Left colon (tissue), 2 donors: ENCODE measurements at regions not wholly inside any gene's neighbourhood (a gene's known extent, or its start where the extent isn't known, plus 50 kb on each side); places are given as distances from the start of the nearest gene placed in this dataset.

ENCODE experiments used
- ATAC-seq: fragments of 200-7000 bp; cut with Tn5 transposase; one replicate; pipeline ENCODE4 v1.9.1; 2020; ENCODE audit warnings: mild to moderate bottlenecking, moderate library complexity
- DNase-seq, 2 donors: peaks; one replicate each; pipeline ENCODE4 v3.0.0-alpha.2; 2020
- intact Hi-C, 2 donors: fragments of 100-400 bp; cut with DNase I in 1 of 2; cut with micrococcal nuclease in 1 of 2; formaldehyde crosslinking; loops; one replicate each; pipeline versions ENCODE4 v1.11.2 to v1.14.0; 2022; cut with DNase I, micrococcal nuclease
- donor health status: DM: no; HTN: no; CAD: no.
- donor health status: DM: yes; HTN: yes; CAD: no.

DNA sequence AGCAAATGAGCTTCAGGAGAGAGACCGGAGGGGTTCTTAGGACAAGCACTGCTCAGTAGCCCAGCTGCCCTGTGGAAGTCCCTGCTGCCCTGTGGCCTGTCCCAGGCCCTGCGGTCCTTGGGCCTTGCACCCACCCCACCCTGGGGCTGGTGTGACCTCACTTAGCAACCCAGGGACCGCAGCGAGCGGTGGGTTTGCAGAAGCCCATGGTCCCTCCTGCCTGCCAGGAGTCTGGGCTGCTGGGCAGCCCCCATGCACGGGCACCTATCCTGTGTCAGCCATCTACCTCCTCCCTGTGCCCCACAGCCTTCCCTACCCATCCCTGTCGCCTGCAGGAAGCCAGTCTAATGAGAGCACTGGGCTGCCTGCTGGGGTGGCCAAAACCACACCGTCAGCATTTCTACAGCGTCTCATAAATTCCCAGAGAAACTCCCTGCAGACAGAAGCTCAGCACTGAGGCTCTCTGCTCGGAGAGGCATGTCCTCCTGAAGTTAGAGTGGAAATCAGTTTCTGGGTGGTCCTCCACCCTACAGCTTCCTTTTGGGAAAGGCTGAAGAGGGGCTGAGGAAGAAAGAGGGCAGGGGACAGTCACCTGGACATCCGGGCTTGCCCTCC, 231.1 kb upstream of the HS6ST1 start:
- DNase-seq (no peak), ATAC-seq (no peak)
- intact Hi-C loops = no loop called here

DNA sequence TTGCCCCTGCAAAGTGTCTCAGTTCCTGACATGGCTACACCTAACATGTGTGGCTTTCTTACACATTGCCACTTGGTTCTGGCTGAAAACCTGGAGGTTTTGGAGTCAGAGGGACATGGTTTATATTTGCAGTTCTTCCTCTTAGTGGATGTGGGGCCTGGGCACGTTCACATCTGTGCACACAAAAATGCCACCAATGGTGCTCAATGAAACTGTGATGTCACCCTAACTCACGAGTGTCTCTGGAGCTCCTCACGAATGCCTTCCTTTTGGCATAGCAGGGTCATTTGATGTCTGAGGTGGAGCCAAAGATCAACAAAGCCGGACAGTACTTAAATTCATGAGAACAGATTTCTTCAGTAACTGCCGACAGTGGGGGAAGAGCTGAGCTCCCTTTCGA, 231.7 kb upstream of the HS6ST1 start:
- ATAC-seq = no peak
- intact Hi-C loops = no loop called here
- no peak for DNase-seq

DNA sequence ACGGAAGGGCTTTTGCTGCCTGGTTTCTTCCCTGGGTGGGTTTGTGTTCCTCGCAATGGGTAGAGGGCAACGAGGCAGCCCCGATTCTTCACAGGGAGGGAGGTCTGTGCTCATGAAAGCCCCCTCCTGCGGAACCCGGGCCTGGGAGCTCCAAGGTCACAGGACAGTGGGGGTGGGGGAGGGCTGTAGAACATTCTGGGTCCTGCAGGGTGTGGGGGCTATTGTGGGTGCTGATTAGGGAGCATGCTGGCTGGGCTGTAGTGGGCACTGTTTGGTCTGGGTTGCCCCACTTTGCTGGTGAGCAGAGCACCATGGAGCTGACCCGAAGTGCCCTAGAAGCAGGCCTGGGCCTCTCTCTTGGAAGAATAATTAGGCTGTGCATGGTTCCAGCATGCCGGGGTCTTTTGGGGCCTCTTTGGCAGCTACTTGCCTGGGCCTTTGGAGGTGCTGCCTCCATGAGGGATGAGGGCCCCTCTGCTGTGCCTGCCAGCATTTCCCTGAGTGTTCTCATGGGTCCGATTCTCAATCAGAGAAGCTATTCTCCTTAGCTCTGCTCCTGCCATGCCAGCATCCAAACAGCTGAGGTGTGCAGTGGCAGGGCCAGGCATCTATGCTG, 232.2 kb upstream of the HS6ST1 start:
- no peak for ATAC-seq
- intact Hi-C loops = no loop called here
- no peak for DNase-seq

DNA sequence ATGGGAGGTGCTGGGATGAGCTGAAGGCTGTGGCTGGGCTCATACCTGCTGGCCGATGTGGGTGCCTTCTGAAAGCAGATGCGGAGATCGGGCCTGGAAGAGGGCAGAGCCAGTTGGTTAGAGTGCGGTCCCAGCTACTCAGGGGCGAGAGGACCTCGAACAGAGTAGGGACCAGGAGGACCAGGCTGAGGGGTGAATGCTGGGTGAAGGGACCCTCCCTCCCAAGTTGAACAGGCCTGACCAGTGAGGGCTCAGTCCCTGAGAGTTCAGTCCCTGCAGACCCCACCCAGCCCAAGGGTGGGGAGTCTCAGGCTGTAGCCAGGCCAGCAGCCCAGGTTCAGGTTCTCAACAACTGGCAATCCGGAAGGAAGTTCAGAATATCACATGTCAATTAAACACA, 232.8 kb upstream of the HS6ST1 start:
- DNase-seq = no peak
- intact Hi-C loops = no loop called here
- no peak for ATAC-seq

DNA sequence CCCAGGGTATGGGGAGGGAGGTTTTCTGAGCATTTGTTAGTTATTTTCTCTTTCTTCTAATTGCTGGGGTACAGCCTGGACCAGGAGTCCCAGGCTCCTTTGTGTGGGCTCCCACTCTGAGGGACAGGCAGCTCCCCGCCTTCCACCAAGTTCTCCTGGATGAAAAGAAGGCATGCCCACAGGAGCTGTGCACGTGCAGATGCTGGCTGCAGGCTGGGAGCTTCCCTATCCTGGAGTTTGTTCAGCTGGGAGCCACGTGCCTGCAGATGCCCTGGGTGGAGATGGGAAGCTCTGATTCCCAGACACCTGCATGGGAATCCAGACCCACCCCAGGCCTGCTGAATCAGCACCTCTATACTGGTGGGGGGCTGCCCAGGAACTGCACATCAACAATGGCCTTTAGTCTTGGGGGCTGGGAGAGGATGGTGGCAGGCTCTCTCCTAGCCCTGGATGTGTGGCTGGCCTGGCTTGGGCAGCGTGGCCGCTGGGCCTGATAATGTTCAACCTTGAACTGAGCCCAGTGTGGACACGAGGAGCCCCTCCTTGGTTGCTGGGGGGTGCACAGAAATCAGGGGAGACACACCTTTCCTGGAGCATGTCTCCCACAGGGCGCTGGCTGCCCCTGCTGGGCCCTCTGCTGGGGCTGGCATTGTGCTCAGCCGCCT, 233.6 kb upstream of the HS6ST1 start:
- intact Hi-C loops = no loop called here
- ATAC-seq (no peak), DNase-seq (no peak)

DNA sequence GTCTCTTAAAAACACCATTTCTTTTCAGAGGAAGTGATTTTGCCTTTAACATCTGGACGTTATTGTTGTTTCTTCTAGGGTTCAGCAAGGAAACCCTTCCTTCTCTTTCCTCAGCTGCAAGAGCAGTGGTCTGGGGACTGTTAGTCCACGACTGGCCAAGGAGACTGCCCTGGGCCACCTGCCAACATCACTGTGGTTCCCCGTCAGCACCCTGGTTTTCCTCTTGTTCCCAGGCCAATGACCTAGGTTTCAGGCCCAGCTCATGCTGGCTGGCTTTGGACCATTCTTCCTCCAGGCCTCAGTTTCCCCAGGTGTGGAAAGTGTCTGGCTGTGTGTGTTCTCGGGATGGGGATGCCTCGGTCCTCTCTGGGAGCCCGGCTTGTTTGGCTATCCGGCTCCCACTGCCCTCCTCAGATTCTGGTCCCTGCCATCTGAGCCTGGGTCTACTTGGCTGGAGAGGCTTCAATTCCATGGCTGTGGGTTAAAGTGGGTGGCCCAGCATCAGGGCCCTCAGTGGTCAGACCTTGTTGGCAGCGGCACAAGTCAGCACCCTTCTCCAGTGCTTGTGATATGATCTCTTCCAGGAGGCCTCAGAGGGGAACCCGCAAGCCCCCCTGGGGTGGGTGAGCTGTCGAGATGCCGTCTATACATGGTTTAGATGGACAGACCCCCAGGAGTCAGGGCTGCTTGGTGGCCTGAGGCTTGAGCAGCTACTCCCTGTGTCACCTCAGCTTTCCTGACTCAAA, 234.3 kb upstream of the HS6ST1 start:
- ATAC-seq (no peak), DNase-seq (no peak)
- intact Hi-C loops = no loop called here

DNA sequence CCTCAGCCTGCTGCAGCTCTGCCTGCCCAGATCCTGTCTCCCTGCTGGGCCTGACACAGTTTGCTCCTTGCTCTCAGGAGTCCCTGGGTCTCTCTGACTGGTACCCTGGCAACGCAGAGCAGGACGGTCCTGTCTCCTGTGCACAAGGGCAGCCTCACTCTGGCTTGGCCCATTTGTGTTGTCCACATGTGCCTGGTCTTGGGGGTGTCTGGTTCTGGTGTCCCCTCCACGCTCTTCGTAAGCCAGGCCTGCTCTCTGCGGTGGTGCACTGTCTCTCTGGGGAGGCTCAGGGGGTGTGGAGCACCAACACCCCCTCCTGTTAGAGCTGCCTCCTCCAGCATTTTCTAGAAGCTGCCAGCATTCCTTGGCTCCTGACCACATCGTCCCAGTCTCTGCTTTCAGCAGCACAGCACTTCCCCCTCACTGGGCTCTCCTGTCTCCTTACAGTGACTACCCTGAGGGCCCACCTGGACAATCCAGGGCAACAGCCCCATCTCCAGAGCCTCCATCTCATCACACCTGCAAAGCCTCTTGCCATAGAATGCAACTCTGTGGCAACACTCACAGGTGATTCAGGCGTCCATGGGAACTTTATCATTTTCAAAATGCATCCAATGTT, 235.6 kb upstream of the HS6ST1 start:
- ATAC-seq (no peak), DNase-seq (no peak)
- intact Hi-C loops = no loop called here

DNA sequence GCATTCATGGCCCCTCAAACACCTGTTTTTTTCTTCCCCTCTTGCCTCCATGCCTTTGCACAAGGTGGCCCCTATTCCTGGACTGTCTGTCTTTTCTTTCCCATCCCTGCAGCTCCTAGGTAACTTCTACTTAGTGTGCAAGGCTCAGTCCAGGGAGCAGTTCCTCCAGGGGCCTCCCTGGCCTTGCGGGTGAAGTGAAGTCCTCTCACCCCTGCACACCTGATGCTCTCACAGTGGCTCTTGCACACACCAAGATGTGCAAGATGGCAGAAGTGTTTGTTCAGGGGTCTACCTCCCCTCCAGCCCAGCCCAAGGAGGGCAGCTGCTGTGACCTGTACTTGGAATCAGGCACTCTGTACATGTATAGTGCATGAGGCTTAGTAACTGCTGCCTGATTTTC, 236.8 kb upstream of the HS6ST1 start:
- DNase-seq = no peak
- ATAC-seq = no peak
- intact Hi-C loops = no loop called here

DNA sequence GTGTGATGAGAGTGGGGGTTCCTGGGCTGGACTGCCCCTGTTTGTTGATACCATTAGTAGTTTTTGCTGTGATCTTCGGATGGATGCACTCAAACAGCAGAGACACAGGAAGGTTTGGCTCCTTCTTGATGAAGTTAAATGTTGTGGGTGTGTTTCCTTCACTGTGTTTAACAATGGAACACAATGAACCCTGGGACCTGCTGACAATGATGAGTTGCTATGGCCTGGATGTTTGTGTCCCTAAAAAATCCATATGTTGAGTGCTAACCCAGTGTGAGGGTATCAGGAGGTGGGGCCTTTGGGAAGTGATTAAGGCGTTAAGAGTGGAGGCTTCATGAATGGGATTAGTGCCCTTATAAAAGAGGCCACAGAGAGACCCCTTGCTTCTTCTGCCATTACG, 237.4 kb upstream of the HS6ST1 start:
- ATAC-seq (no peak), DNase-seq (no peak)
- intact Hi-C loops = no loop called here

DNA sequence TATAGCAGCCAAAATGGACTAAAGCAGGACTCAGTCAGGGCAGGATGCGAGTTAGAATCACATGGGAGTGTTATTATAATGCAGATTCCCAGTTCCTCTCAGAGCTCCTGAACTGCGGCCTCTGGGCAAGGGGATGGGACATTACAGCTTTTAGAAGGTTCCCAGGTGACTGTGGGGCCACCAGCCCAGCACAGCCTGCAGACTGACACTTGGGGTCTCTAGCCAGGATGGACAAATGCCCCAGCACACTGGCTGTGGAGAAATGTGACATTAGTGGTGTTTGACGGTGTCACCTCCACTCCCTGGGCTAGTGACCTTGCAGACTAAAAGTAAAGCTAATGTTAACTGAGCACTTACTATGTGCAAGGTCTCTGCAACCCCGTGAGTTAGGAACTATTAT, 238.0 kb upstream of the HS6ST1 start:
- no peak for ATAC-seq
- DNase-seq = no peak
- intact Hi-C loops = no loop called here

DNA sequence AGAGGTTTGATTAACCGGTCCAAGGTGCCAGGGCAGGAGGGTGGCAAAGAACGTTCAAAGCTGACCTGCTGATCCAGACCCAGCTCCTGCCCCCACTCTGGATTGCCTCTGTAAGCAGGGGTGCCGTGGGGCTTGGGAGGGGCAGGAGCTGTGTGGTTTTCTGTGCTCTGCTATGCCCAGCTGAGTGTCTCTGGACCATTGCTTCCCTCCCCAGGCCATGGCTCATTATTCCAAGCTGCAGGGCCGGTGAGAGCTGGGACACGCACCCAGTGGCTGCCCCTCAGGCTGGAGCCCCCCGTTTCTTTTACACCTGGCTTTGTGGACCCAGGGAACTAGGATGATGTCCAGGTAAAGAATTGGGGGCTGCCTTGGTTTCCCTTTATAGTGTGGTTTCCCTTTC, 238.4 kb upstream of the HS6ST1 start:
- ATAC-seq (no peak), DNase-seq (no peak)
- intact Hi-C loops = no loop called here

DNA sequence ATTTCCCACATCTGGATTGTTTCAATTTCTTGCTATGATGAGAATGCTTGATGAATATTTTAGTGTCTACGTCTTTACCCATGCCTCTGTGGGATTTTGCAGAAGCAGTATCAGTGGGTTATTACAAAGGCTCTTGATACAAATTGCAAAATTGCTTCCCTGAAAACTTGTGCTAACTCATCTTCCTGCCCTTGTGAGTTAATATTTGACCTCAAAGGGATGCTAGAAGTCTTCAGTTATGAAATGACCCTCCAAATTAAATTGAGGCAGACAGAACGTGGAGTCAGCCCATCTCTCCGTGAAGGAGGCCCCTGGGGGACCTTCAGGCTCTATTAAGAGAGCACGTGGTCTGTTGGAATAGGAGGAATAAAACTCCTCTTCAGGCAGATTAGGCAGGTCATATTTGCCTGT, 239.2 kb upstream of the HS6ST1 start:
- no peak for ATAC-seq
- intact Hi-C loops = no loop called here
- DNase-seq = no peak

DNA sequence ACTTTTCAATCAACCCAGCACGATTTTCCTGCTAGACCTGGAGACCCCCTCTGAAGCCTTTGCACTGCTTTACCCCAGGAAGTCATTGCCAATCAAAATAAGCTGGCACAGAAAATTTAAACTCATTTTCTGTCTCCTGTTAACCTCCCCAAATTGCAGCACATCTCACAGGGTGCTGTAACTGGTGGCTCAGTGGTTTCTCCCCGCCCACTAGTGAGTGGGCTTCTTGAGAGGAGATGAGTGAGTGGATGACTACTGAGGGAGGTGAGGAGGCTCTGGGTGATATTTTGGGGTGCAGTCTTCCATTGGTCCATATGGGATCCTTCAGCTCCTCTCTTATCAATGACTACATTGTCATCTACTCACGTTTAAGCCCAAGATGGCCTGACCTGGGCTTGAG, 239.8 kb upstream of the HS6ST1 start:
- intact Hi-C loops = no loop called here
- ATAC-seq (no peak), DNase-seq (no peak)

DNA sequence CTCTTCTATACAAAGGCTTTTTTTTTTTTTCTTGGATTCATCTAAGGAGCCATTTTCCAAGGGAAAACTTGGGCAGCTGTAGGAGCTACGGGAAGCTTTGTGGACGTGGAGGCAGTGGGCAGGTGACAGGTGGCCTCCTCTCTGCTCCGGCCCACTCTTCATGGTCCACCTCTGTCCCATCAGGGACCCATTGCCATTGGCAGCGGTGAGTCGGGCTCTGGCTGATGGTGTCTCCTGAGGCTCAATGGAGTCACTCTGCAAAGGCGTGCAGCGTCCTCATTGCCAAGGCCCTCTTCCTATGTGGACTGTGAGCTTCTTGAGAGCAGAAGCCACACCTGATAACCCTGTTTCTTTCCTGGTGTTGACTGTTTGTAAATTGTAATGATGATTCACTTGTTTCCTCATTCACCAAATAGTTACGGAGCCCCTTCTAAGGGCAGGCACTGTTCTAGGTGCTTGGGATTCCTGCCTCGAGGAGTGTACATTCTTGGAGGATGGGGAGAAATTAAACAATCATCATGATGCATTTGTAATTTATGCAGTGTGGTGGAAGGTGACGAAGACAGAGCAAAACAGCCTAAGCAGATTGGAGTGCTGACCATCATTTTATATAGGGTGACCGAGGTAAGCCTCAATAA, 240.3 kb upstream of the HS6ST1 start:
- intact Hi-C loops = no loop called here
- ATAC-seq (no peak), DNase-seq (no peak)

DNA sequence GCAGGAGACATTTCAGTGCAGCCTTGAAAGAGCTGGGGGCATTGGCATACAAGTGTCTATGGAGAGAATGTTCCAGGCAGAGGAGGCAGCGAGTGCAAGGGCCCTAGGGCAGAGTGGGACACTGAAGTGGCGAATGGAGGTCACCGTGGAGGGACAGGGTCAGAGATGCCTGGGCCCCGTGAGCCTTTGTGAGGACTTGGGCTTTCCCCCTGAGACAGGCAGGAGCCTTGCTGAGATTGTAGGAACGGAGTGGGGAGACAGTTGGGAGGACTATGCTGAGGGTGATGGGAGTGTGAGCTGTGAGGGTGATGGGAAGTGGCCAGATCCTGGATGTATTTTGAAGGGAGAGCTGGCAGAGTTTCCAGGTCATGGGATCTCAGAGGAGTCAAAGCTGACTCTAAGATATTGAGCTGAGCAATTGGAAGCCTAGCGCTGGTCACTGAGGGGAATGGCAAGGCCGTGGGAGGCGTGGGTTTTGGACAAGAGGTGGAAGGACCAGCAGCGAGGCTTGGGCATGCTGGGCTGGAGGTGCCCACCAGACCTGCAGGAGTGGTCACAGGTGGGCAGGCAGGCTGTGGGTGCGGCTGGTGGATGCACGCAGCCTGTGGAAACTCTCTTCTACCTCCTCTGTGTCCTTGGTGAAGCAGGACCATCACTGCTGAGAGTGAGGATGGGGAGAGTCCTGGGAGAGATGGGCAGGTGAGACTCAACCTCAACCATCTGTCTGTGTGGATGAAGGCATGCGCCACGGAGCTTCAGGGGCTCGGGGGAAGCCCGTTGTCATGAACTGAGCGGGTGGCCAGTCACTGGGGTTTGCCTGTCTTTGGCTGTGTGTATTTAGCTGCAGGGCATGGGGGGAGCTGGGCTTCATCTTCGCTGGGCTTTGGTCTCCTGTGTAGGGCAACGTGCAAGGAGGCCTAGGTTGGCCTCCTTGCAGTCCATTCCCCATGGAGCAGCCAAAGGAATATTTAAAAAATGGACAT, 241.2 kb upstream of the HS6ST1 start:
- ATAC-seq = no peak
- intact Hi-C loops = no loop called here

DNA sequence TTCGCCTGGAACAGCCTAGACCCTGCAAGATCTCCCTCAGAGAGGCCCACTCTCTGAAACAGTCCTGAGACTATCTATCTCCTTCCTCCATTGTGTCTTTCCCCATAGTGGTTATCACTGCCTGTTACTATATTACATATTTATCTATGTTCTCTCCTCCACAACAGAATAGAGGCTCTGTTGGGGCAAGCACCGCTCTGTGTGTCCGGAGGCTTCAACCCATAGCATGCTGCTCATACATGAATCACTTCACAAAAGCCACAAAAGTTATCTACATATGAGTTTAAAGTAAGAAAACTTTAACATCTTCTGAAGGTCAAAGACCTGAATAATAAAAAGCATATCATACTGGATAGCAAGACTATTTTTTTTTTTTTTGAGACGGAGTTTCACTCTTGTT, 242.1 kb upstream of the HS6ST1 start:
- DNase-seq = no peak
- ATAC-seq = no peak
- intact Hi-C loops = no loop called here

More for the DNA sequence above, 241.2 kb upstream of the HS6ST1 start:
- no peak for DNase-seq

DNA sequence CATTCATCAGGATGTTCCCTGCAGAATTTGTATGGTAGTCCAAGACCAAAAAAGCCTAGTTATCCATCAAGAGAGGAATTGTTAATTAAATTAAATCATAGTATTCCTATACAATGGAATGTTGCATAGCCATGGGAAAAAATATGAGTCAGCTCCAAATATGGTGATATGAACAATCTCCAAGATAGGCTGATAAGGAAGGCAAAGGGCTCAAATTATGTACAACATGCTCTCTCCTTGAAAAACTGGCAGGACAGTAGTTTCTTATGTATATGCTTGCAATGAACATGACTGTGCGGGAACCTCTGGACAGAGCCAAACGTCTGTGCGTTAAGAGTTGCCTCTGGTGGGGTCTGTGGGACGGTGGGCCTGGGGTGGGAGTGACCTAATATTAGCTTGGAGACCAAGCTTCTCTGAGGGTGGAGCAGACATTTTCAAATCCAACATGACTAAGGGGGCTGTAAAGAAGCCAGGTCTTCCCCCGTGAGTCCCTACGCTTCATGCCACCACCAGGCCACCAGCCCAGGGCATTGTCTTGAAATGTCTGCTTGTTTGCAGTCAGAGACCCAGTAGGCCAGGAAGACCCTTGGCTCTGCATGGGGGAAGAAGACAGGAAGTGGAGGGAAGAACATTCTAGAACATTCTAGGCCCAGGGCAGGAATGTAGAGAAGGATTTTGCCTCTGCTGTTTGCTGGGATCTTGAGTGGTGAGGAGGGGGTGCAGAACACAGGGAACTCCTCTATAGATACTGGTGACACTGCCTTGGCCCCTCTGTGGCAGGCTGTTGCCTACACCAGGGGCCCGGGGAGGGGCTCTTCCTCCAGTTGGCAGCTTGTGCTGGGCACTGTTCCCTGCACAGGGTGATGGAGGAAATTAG, 244.0 kb upstream of the HS6ST1 start:
- intact Hi-C loops = no loop called here
- DNase-seq (no peak), ATAC-seq (no peak)
